B cell (primary cell): ENCODE measurements at regions not wholly inside any gene's neighbourhood (a gene's known extent, or its start where the extent isn't known, plus 50 kb on each side); places are given as distances from the start of the nearest gene placed in this dataset.

Source experiments
- EZH2 ChIP-seq: IDR thresholded peaks from 2 replicates; pipeline ENCODE4 v1.6.1; 2012; ENCODE audit warnings: borderline replicate concordance, low read depth, mild to moderate bottlenecking, moderate library complexity, low read length; ENCODE audit not compliant: insufficient read depth, poor library complexity, severe bottlenecking
- TF ChIP-seq, protein P1 (sequence below): fragments of 200-600 bp; IDR thresholded peaks from one replicate; pipeline ENCODE4 v1.8.0; 2022; ENCODE audit warnings: antibody characterized with exemption, mild to moderate bottlenecking

DNA sequence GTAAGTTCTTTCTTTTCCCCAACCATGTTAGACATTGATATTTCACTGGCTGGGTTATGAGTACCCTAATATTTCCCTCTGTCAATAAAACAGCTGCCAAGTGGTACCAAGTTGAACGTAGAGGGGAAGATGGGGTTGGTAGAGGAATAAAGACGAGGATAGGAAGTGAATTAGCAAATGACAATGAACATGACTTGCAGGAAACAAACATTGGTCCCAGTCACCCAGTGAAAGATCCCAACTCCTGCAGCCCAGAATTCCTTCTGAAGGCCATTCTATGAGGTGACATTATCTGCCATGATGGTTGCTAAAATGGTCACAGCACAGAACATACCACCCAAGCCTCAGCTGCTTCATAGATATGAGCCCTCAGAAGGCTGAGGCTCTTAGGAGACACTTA, 159.0 kb upstream of the CTNNB1 start:
- TF ChIP-seq, protein P1, sequence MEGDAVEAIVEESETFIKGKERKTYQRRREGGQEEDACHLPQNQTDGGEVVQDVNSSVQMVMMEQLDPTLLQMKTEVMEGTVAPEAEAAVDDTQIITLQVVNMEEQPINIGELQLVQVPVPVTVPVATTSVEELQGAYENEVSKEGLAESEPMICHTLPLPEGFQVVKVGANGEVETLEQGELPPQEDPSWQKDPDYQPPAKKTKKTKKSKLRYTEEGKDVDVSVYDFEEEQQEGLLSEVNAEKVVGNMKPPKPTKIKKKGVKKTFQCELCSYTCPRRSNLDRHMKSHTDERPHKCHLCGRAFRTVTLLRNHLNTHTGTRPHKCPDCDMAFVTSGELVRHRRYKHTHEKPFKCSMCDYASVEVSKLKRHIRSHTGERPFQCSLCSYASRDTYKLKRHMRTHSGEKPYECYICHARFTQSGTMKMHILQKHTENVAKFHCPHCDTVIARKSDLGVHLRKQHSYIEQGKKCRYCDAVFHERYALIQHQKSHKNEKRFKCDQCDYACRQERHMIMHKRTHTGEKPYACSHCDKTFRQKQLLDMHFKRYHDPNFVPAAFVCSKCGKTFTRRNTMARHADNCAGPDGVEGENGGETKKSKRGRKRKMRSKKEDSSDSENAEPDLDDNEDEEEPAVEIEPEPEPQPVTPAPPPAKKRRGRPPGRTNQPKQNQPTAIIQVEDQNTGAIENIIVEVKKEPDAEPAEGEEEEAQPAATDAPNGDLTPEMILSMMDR, result no peak
- TF ChIP-seq EZH2, result no peak
